CD4-positive, alpha-beta T cell (primary cell): ENCODE measurements at regions not wholly inside any gene's neighbourhood (a gene's known extent, or its start where the extent isn't known, plus 50 kb on each side); places are given as distances from the start of the nearest gene placed in this dataset.

Source experiments
- ATAC-seq: fragments of 200-7000 bp; cut with Tn5 transposase; one replicate; pipeline ENCODE4 v1.10.0; 2022; ENCODE audit warnings: mild to moderate bottlenecking; ENCODE audit not compliant: poor library complexity
- CTCF ChIA-PET: fragments of 350-600 bp; sonication (Branson Sonifier 250); formaldehyde crosslinking; loops from one replicate; lab custom pipeline; 2021; ENCODE audit warnings: antibody characterized with exemption, inconsistent platforms; lab: Charles Lee
- POLR2A ChIA-PET: fragments of 350-600 bp; sonication (Branson Sonifier 250); formaldehyde crosslinking; loops from one replicate; lab custom pipeline; 2021; ENCODE audit warnings: antibody characterized with exemption, inconsistent platforms; lab: Charles Lee
- DNase-seq, 14 experiments: peaks; one replicate each; pipeline ENCODE4 v3.0.0-alpha.2; 2013 to 2020; ENCODE audit warnings: mixed read lengths in 2 of 14
- H3K27ac ChIP-seq, 2 donors: one replicate each; pipeline versions ENCODE4 v1.5.1 to v1.7.0; 2013; ENCODE audit warnings: low read length in 2 of 2, low read depth in 1 of 2, mild to moderate bottlenecking in 1 of 2
- H3K27me3 ChIP-seq, 2 experiments: 1 replicate in 1 of 2; 2 replicates in 1 of 2; pipeline versions ENCODE4 v1.6.1 to v1.7.0; 2013; ENCODE audit warnings: low read length in 2 of 2, control low read depth in 1 of 2, mild to moderate bottlenecking in 1 of 2, moderate library complexity in 1 of 2; ENCODE audit not compliant: insufficient read depth in 2 of 2, control insufficient read depth in 1 of 2
- H3K36me3 ChIP-seq: one replicate; pipeline ENCODE4 v1.6.1; 2013; ENCODE audit warnings: low read length, control low read depth; ENCODE audit not compliant: insufficient read depth
- H3K4me1 ChIP-seq: one replicate; pipeline ENCODE4 v1.6.1; 2013; ENCODE audit warnings: low read length, control low read depth; ENCODE audit not compliant: insufficient read depth
- H3K4me3 ChIP-seq: one replicate; pipeline ENCODE4 v1.5.1; 2013; ENCODE audit warnings: mild to moderate bottlenecking, low read length, moderate library complexity
- H3K9me3 ChIP-seq, 2 experiments: 1 replicate in 1 of 2; 2 replicates in 1 of 2; pipeline versions ENCODE4 v1.6.1 to v1.7.0; 2013; ENCODE audit warnings: low read length in 2 of 2, mild to moderate bottlenecking in 2 of 2, control low read depth in 1 of 2, moderate library complexity in 1 of 2; ENCODE audit not compliant: control insufficient read depth in 1 of 2, insufficient read depth in 1 of 2
- H3K27ac Mint-ChIP-seq: one replicate; pipeline ENCODE4 v1.8.0; 2020; ENCODE audit warnings: mixed read lengths
- H3K27me3 Mint-ChIP-seq: one replicate; pipeline ENCODE4 v1.8.0; 2021; ENCODE audit warnings: mixed read lengths
- H3K36me3 Mint-ChIP-seq: one replicate; pipeline ENCODE4 v1.8.0; 2021; ENCODE audit warnings: low read depth, mixed read lengths
- H3K4me1 Mint-ChIP-seq: one replicate; pipeline ENCODE4 v1.8.0; 2021; ENCODE audit warnings: low read depth, mixed read lengths
- H3K4me3 Mint-ChIP-seq: one replicate; pipeline ENCODE4 v1.8.0; 2020; ENCODE audit warnings: mild to moderate bottlenecking, mixed read lengths
- H3K9me3 Mint-ChIP-seq: one replicate; pipeline ENCODE4 v1.8.0; 2020; ENCODE audit warnings: mixed read lengths
- intact Hi-C, 2 experiments: fragments of 100-400 bp; cut with DNase I in 1 of 2; cut with micrococcal nuclease in 1 of 2; formaldehyde crosslinking; loops; one replicate each; pipeline versions ENCODE4 v1.15.1 to v1.9.0; 2023 to 2025; cut with DNase I, micrococcal nuclease
- TF ChIP-seq, protein P1 (sequence below): fragments of 200-600 bp; IDR thresholded peaks from one replicate; pipeline ENCODE4 v1.8.0; 2022; ENCODE audit warnings: antibody characterized with exemption, mild to moderate bottlenecking

GRCh38 chr15:62736756-62737155 is 305.8 kb upstream of the TPM1 start:
- no peaks in the 10 kb centered on the region for H3K9me3 Mint-ChIP-seq
- TF ChIP-seq, protein P1, sequence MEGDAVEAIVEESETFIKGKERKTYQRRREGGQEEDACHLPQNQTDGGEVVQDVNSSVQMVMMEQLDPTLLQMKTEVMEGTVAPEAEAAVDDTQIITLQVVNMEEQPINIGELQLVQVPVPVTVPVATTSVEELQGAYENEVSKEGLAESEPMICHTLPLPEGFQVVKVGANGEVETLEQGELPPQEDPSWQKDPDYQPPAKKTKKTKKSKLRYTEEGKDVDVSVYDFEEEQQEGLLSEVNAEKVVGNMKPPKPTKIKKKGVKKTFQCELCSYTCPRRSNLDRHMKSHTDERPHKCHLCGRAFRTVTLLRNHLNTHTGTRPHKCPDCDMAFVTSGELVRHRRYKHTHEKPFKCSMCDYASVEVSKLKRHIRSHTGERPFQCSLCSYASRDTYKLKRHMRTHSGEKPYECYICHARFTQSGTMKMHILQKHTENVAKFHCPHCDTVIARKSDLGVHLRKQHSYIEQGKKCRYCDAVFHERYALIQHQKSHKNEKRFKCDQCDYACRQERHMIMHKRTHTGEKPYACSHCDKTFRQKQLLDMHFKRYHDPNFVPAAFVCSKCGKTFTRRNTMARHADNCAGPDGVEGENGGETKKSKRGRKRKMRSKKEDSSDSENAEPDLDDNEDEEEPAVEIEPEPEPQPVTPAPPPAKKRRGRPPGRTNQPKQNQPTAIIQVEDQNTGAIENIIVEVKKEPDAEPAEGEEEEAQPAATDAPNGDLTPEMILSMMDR, result no peak
- no peak overlapping the region for H3K27ac Mint-ChIP-seq
- intact Hi-C loops, result no loop called here
- no peaks in the 10 kb centered on the region for H3K9me3 ChIP-seq
- H3K4me1 Mint-ChIP-seq, result no peaks in the 10 kb centered on the region
- no peak overlapping the region for H3K4me3 ChIP-seq
- H3K36me3 Mint-ChIP-seq, result no peaks in the 10 kb centered on the region
- H3K27me3 ChIP-seq, result peaks cover 0 to 12% of the 10 kb centered on the region in 2 experiments
- CTCF ChIA-PET, result no interaction called here
- H3K36me3 ChIP-seq, result no peaks in the 10 kb centered on the region
- peaks cover 26% of the 10 kb centered on the region for H3K27me3 Mint-ChIP-seq
- DNase-seq (no peak), ATAC-seq (no peak)
- H3K27ac ChIP-seq, result no peak overlapping the region
- POLR2A ChIA-PET, result no interaction called here
- no peak overlapping the region for H3K4me3 Mint-ChIP-seq
- H3K4me1 ChIP-seq, result no peaks in the 10 kb centered on the region

DNA sequence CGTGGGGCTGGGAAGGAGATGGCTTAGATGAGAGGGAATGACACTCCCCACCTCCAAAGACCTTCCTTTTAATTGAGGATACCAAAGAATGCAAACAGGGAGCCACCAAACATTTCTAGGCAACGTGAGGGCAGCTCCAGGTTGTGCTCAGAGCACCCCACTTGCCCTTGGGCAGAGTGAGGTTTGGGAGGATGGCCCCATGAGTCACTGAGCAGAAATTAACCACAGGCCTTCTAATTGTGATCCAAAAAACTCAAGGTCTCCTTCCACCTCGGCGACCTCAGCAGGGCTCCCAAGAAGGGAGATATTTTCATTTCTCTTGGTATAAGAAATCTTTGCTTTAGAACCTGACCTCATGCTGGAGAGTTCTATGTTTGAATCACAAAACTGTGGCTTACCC is 305.0 kb upstream of the TPM1 start:
- TF ChIP-seq, protein P1, result no peak
- Mint-ChIP-seq H3K27me3 (peaks cover 19% of the 10 kb centered on the region), H3K9me3 (no peaks in the 10 kb centered on the region), H3K36me3 (no peaks in the 10 kb centered on the region), H3K27ac (no peak overlapping the region), H3K4me1 (no peaks in the 10 kb centered on the region), H3K4me3 (no peak overlapping the region)
- no peak overlapping the region for H3K4me3 ChIP-seq
- peaks cover 2% of the 10 kb centered on the region for H3K4me1 ChIP-seq
- peaks cover 0 to 12% of the 10 kb centered on the region in 2 experiments for H3K27me3 ChIP-seq
- intact Hi-C loops, result no loop called here
- ChIA-PET POLR2A (no interaction called here), CTCF (no interaction called here)
- no peaks in the 10 kb centered on the region for H3K36me3 ChIP-seq
- H3K9me3 ChIP-seq, result no peaks in the 10 kb centered on the region
- ATAC-seq (no peak), DNase-seq (no peak)
- H3K27ac ChIP-seq, result no peak overlapping the region

- no peaks in the 10 kb centered on the region for H3K9me3 ChIP-seq
- H3K36me3 ChIP-seq, result no peaks in the 10 kb centered on the region
- TF ChIP-seq, protein P1, result no peak
- H3K4me3 ChIP-seq, result no peak overlapping the region
- Mint-ChIP-seq H3K36me3 (no peaks in the 10 kb centered on the region), H3K9me3 (no peaks in the 10 kb centered on the region), H3K27ac (no peak overlapping the region), H3K27me3 (peaks cover 10% of the 10 kb centered on the region), H3K4me1 (no peaks in the 10 kb centered on the region), H3K4me3 (no peak overlapping the region)
- intact Hi-C loops, result no loop called here
- H3K4me1 ChIP-seq, result peaks cover 4% of the 10 kb centered on the region
- ATAC-seq (no peak), DNase-seq (no peak)
- H3K27me3 ChIP-seq, result peaks cover 0 to 8% of the 10 kb centered on the region in 2 experiments
- no peak overlapping the region for H3K27ac ChIP-seq
- POLR2A ChIA-PET, result no interaction called here
- CTCF ChIA-PET, result no interaction called here
These were observed 303.5 kb upstream of the TPM1 start for GRCh38 chr15:62739082-62739481.
